Central memory CD8-positive, alpha-beta T cell (primary cell): ENCODE measurements at regions not wholly inside any gene's neighbourhood (a gene's known extent, or its start where the extent isn't known, plus 50 kb on each side); places are given as distances from the start of the nearest gene placed in this dataset.

Experiments
- ATAC-seq: fragments of 150-1000 bp; cut with Tn5 transposase; replicated peaks from 2 replicates; pipeline ENCODE4 v1.10.0; 2022; ENCODE audit warnings: mild to moderate bottlenecking, moderate FRiP score, moderate number of reproducible peaks; ENCODE audit not compliant: poor library complexity, severe bottlenecking; ENCODE audit errors: extremely low read depth
- DNase-seq, 2 donors: peaks; one replicate each; pipeline ENCODE4 v3.0.0; 2021; ENCODE audit warnings: low spot score in 2 of 2
- H3K27ac Mint-ChIP-seq: one replicate; pipeline ENCODE4 v1.8.0; 2022; ENCODE audit warnings: low read depth, mild to moderate bottlenecking, moderate library complexity, mixed read lengths
- H3K27me3 Mint-ChIP-seq: one replicate; pipeline ENCODE4 v1.8.0; 2022; ENCODE audit warnings: mixed read lengths
- H3K36me3 Mint-ChIP-seq: one replicate; pipeline ENCODE4 v1.8.0; 2022; ENCODE audit warnings: mild to moderate bottlenecking, moderate library complexity, mixed read lengths; ENCODE audit not compliant: insufficient read depth
- H3K4me1 Mint-ChIP-seq: one replicate; pipeline ENCODE4 v1.8.0; 2022; ENCODE audit warnings: mixed read lengths
- H3K4me3 Mint-ChIP-seq: one replicate; pipeline ENCODE4 v1.8.0; 2022; ENCODE audit warnings: mild to moderate bottlenecking, moderate library complexity, mixed read lengths
- H3K9me3 Mint-ChIP-seq: one replicate; pipeline ENCODE4 v1.8.0; 2022; ENCODE audit warnings: mixed read lengths

DNA sequence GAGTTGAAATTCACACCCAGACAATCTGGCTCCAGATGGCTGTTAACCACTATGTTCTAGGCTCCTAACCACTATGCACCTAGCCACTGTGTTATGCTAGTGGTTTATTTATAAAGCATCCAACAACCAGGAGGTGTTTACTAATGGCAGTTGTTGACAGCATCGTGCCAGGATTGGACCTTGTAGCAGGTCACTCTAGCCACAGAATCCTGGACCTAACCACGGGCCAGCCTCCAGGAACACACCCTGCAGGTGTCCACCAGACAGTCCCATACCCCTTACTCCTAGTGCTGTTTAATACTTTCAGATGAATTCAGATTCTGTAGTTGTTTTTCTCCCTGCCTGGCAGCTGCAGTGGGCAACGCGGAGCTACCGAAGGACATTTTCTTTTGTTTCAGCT lies 109.4 kb upstream of the MYL2 start:
- no peaks in the 10 kb centered on the region for H3K9me3 Mint-ChIP-seq
- ATAC-seq (no peak), DNase-seq (no peak)
- H3K4me1 Mint-ChIP-seq: peaks cover 11% of the 10 kb centered on the region
- no peak overlapping the region for H3K27ac Mint-ChIP-seq
- peaks cover 2% of the 10 kb centered on the region for H3K36me3 Mint-ChIP-seq
- H3K4me3 Mint-ChIP-seq: no peak overlapping the region
- peaks cover 86% of the 10 kb centered on the region for H3K27me3 Mint-ChIP-seq

DNA sequence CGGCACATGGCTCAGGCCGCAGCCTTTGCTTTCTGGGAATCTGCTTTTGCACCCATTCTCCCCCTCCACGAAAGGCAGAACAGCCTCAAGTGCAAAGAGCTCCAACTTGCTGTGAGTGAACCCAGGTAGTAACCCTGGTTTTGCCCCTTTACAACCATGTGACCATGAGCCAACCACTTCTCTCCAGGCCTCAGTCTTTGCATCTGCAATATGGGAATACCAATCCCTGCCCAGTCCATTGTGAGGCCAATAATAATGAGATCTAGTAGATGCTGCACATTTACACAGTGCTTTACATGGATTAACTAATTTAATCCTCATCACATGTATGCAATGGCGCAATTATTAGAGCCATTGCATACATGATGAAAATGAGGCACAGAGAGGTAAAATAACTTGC lies 108.9 kb upstream of the MYL2 start:
- Mint-ChIP-seq H3K9me3 (no peaks in the 10 kb centered on the region), H3K27me3 (peaks cover 89% of the 10 kb centered on the region)

DNA sequence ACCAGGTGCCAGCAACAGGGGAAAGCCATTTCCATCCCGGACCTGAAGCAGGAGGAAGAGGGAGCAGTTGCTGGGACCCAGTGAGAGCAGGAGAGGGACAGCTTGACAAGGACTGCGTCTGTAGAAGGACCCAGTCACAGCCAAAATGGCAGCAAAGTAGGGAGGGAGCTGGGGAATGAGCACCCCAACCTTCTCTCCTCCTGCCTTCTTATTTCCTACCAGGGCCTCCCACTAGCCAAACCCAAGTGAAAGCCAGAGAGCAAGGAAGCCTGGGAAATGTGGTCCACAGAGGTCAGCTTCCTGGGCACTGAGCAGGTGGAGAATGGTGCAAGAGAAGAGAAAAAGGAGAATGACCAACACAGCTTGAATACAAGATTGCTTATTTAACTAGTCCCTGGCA lies 108.5 kb upstream of the MYL2 start:
- Mint-ChIP-seq H3K9me3 (no peaks in the 10 kb centered on the region), H3K36me3 (peaks cover 2% of the 10 kb centered on the region), H3K4me3 (no peak overlapping the region), H3K4me1 (peaks cover 17% of the 10 kb centered on the region), H3K27ac (no peak overlapping the region), H3K27me3 (peaks cover 93% of the 10 kb centered on the region)
- DNase-seq (no peak), ATAC-seq (no peak)

More for the DNA sequence above, 108.9 kb upstream of the MYL2 start:
- DNase-seq: no peak
- H3K27ac Mint-ChIP-seq: no peak overlapping the region
- no peak for ATAC-seq
- H3K36me3 Mint-ChIP-seq: peaks cover 2% of the 10 kb centered on the region
- H3K4me3 Mint-ChIP-seq: no peak overlapping the region
- peaks cover 16% of the 10 kb centered on the region for H3K4me1 Mint-ChIP-seq

DNA sequence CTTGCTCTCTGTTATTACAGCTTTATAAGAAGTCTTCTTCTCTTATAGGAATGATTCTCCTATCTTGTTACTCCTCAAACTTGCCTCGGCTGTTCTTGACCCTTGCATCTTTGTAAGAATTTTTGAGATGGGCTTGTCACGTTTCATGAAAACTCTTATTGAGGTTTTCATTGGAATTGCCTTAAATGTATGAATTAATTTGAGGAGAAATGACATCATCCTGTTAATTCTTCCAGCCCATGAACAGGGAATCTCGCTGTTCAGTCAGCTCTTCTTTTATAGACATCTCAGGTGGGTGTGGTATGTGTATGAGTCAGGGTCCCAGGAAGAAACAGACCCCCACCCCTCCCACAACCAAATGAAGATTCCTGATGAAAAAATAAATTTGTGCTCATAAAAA lies 107.1 kb upstream of the MYL2 start:
- Mint-ChIP-seq H3K4me3 (no peak overlapping the region), H3K27ac (no peak overlapping the region), H3K4me1 (peaks cover 14% of the 10 kb centered on the region), H3K36me3 (peaks cover 2% of the 10 kb centered on the region), H3K9me3 (no peaks in the 10 kb centered on the region), H3K27me3 (peaks cover 98% of the 10 kb centered on the region)
- ATAC-seq (no peak), DNase-seq (no peak)

DNA sequence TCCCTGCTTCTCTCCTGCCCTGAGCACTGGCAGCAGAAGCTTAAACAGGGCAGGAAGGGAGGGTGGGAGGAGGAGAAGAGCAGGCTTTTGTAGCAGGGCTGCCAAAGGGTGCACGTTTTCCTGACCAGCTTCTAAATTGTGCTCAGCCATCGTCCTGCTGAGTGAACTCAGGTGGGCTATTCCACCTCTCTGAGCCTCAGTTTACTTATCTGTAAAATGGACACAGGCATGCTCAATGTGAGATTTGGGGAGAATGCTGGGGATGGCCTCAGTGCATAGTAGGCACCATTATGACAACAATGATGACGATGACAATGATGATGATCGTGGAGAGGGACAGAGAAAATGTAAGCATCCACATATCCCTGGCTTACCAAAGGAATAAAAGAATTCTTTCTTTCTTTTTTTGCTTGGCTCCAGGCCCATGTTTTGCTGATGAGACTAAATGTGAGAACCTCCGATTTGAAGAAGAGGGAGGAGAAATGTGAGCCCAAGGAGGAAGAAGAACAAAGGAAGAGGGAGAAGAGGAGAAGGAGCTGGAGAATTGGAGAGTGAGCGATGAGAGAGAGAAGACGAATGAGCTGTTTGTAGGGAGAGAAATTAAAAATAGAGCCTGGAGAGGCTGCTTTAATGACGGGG lies 105.5 kb upstream of the MYL2 start:
- H3K4me3 Mint-ChIP-seq: no peak overlapping the region

DNA sequence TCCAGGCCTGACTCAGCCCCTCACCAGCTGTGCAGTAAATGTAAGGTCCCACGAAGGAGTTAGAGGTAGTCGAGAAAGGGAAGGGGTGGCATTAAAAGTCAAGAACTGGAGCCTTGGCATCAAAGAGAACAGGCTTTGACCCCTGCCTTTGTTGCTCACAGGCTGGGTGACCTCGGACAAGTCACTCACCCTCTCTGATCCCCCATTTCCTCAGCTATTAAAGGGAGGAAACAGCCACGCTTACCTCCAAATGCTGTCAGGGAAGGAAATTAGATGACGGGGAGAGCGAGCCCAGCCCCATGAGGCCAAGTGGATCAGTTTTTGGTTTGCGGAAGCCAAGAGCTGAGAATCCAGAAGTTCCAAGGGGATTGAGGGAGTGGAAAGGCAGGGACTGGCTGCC lies 104.9 kb upstream of the MYL2 start:
- peaks cover 10% of the 10 kb centered on the region for H3K4me1 Mint-ChIP-seq
- H3K9me3 Mint-ChIP-seq: no peaks in the 10 kb centered on the region
- DNase-seq (no peak), ATAC-seq (no peak)
- no peak overlapping the region for H3K27ac Mint-ChIP-seq
- H3K36me3 Mint-ChIP-seq: no peaks in the 10 kb centered on the region
- H3K27me3 Mint-ChIP-seq: peaks cover 99% of the 10 kb centered on the region
- H3K4me3 Mint-ChIP-seq: no peak overlapping the region

More for the DNA sequence above, 105.5 kb upstream of the MYL2 start:
- H3K36me3 Mint-ChIP-seq: no peaks in the 10 kb centered on the region
- H3K9me3 Mint-ChIP-seq: no peaks in the 10 kb centered on the region
- DNase-seq (no peak), ATAC-seq (no peak)
- H3K4me1 Mint-ChIP-seq: peaks cover 10% of the 10 kb centered on the region
- H3K27me3 Mint-ChIP-seq: peaks cover 98% of the 10 kb centered on the region
- H3K27ac Mint-ChIP-seq: no peak overlapping the region

DNA sequence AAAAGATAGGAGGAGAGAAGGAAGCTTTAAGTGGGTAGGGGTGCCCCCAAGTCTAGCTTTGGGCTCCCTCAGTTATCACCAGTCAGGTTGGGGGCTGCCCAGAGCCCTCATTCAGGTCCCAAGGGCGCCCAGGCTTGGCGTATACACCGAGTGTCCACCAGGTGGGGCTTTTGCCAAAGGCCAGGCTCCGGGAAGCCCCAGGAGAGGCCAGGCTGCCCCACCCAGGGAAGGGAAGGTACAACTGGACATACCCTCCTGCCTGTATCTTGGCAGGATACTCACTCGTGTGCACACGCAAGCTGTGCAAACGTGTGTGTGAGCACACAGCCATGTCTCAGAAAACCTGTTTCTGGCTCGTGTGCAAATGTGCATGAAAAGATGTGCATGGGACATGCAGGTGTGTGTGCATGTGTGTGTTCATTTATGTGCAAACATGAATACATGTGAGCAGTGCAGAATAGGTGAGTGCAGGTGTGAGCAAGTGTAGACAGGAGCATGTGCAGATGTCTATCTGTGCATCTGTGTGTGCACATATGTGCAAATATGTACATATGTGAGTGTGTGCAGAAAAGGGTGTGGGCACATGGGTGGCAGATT lies 103.9 kb upstream of the MYL2 start:
- ATAC-seq (no peak), DNase-seq (peak in 1 of 2 donors; percentile 28)
- Mint-ChIP-seq H3K9me3 (no peaks in the 10 kb centered on the region), H3K36me3 (no peaks in the 10 kb centered on the region), H3K4me3 (no peak overlapping the region), H3K27me3 (peaks cover 97% of the 10 kb centered on the region), H3K27ac (peak overlapping the region; percentile 52), H3K4me1 (peaks cover 10% of the 10 kb centered on the region)

DNA sequence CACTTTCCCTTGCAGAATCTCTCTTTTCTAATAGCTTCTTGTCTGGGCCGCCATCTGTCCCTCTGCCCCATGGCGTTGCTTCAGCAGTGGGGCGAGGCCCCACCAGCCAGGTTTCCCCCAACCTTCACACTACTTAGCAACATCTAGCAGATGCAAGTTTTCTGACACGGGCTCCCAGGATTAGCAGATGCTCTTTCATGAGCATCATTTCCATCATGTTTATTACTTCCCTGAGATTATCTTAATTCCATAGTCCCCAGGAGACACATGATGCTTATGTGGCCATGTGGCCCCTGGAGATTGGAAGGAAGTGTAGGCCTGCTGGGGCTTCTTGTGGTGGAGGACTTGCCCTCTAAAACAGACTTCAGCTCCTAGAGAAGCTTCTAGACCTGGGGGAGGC lies 102.0 kb upstream of the MYL2 start:
- Mint-ChIP-seq H3K27ac (no peak overlapping the region), H3K9me3 (no peaks in the 10 kb centered on the region), H3K4me1 (peaks cover 10% of the 10 kb centered on the region), H3K4me3 (no peak overlapping the region), H3K36me3 (no peaks in the 10 kb centered on the region), H3K27me3 (peaks cover 89% of the 10 kb centered on the region)
- DNase-seq (no peak), ATAC-seq (no peak)

DNA sequence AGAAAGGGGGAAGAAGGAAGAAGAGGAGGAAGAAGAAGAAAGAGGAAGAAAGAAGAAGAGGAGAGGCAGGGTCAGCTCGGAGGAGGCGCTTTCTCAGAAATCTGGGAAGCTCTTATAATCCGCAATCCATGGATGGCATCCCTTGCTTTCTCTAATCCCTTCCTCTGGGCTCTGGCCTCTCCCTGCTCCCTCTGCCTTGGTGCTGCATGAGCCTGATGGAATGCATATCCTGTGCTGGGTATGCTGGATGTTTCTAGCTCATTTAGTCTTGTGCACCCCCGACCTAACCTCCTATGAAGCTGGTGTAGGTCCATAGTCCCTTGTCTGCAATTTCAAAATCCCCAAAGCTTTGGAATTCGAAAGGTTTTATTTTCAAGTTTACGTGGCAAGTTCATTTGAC lies 94.2 kb upstream of the MYL2 start:
- H3K4me3 Mint-ChIP-seq: no peak overlapping the region

DNA sequence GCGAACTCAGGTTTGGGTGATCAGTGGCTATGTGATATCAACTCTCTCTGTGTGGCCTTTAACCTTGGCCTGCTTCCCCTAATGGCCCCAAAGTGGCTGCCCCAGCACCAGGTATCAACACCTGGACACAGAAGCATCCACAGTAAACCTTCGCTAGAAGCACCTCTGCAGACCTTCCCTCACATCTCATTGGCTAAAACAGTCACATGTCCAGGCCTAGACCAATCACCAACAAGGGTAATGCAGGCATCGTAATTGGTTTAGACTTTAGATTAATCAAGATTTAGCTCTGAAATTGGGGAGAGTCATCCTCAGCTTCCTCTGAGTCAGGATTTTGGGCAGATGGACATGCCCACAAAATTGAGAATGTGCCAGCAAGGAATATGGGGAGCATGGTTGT lies 92.5 kb upstream of the MYL2 start:
- no peak for ATAC-seq
- no peak overlapping the region for H3K27ac Mint-ChIP-seq
- peaks cover 2% of the 10 kb centered on the region for H3K36me3 Mint-ChIP-seq
- H3K27me3 Mint-ChIP-seq: peaks cover 83% of the 10 kb centered on the region
- no peak overlapping the region for H3K4me3 Mint-ChIP-seq
- H3K4me1 Mint-ChIP-seq: no peaks in the 10 kb centered on the region
- peaks cover 6% of the 10 kb centered on the region for H3K9me3 Mint-ChIP-seq
- no peak for DNase-seq

More for the DNA sequence above, 94.2 kb upstream of the MYL2 start:
- Mint-ChIP-seq H3K4me1 (no peaks in the 10 kb centered on the region), H3K27ac (no peak overlapping the region), H3K27me3 (peaks cover 80% of the 10 kb centered on the region), H3K9me3 (peaks cover 6% of the 10 kb centered on the region), H3K36me3 (peaks cover under 1% of the 10 kb centered on the region)
- DNase-seq (no peak), ATAC-seq (no peak)

DNA sequence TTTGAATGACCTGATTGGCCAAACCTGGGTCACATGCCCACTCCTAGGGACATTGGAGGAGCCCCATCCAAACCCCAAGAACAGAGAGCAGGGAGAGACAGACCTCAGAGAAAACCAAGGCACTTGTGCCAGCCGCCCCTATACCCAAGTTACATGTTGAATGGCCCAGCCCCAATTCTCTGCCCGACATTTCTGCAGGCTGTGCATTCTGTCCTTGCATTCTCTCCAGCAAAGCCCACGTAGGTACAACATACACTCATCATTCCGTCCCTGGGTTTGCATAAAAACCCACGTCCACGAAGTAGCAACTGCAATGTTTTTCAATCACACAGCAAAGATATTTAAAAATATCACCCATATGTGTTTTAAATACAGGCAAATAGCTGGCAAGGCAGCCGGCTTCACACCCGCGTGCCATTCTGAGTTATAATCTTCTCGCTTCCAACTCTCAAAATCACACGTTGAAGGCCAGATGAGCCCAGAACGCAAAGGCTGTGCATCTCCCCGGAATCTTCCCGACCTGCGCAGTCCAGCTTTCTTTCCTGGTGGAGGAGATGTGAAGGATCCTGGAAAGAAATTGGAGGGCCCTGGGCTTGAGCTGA lies 91.7 kb upstream of the MYL2 start:
- ATAC-seq: no peak
- no peak for DNase-seq
- H3K4me3 Mint-ChIP-seq: no peak overlapping the region
- H3K9me3 Mint-ChIP-seq: peaks cover 6% of the 10 kb centered on the region
- no peak overlapping the region for H3K27ac Mint-ChIP-seq
- no peaks in the 10 kb centered on the region for H3K4me1 Mint-ChIP-seq
- H3K36me3 Mint-ChIP-seq: peaks cover 2% of the 10 kb centered on the region
- H3K27me3 Mint-ChIP-seq: peaks cover 90% of the 10 kb centered on the region

DNA sequence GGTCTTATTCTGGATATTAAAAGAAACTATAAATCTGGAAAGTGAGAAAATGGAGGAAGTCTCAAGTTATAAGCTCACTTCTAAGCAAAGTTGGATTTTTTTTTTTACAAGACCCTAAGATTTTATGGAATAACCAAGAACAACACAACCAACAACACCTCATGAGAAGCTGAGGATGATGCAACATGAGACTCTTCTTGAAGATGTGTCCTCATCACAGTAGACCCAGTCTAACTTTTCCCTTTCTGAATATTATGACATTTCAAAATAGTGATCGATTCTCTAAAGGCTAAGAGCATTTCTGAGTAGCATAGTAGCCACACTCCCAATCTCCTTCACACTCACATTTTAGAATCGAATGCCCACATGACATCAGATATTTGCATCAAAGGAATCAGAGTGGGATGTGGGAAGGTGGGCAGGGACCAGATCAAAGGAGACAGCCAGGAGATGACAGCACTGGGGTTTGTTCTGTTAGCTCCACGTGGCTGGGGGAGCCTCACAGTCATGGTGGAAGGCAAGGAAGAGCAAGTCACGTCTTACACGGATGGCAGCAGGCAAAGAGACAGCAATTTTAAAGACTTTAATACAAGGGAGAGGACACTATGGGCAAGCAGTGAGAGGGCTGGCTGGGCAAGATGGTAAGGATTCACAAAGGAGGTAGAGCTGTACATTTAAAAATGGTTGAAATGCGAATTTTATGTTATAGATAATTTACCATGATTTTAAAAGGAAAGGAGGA lies 90.7 kb upstream of the MYL2 start:
- DNase-seq: no peak
- Mint-ChIP-seq H3K4me1 (no peaks in the 10 kb centered on the region), H3K4me3 (no peak overlapping the region), H3K9me3 (peaks cover 6% of the 10 kb centered on the region), H3K27me3 (peaks cover 94% of the 10 kb centered on the region), H3K36me3 (peaks cover 2% of the 10 kb centered on the region), H3K27ac (no peak overlapping the region)
- no peak for ATAC-seq

DNA sequence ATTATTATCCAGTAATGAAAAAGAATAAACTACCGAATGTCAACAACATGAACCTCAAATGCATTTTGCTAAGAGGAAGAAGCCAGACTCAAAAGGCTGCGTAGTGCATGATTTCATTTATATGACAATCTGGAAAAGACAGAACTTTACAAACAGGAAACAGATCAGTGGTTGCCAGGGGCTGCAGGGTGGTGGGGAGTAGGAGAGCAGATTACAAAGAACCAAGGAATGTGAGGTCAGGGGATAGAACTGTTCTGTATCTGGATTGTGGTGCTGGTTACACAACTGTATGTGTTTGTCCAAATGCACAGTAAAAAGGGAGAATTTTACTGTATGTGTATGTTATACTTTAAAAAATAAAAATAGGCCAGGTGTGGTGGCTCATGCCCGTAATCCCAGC lies 89.7 kb upstream of the MYL2 start:
- Mint-ChIP-seq H3K9me3 (peaks cover 6% of the 10 kb centered on the region), H3K4me3 (no peak overlapping the region), H3K4me1 (no peaks in the 10 kb centered on the region), H3K36me3 (peaks cover 2% of the 10 kb centered on the region), H3K27me3 (peaks cover 94% of the 10 kb centered on the region), H3K27ac (no peak overlapping the region)
- DNase-seq: no peak
- no peak for ATAC-seq
